HFFc6 (cell line): ENCODE measurements at regions not wholly inside any gene's neighbourhood (a gene's known extent, or its start where the extent isn't known, plus 50 kb on each side); places are given as distances from the start of the nearest gene placed in this dataset.

Source experiments
- DNase-seq: peaks from one replicate; pipeline ENCODE4 v3.0.0-alpha.2; 2018
- H3K27ac Mint-ChIP-seq: 2 replicates; pipeline ENCODE4 v1.8.0; 2020; ENCODE audit warnings: mild to moderate bottlenecking, mixed read lengths
- H3K27me3 Mint-ChIP-seq: 2 replicates; pipeline ENCODE4 v1.8.0; 2021; ENCODE audit warnings: mild to moderate bottlenecking, moderate library complexity, mixed read lengths; ENCODE audit not compliant: insufficient read depth
- H3K36me3 Mint-ChIP-seq: 2 replicates; pipeline ENCODE4 v1.8.0; 2021; ENCODE audit warnings: low read depth, mixed read lengths
- H3K4me1 Mint-ChIP-seq: 2 replicates; pipeline ENCODE4 v1.8.0; 2020; ENCODE audit warnings: low read depth, mixed read lengths
- H3K4me3 Mint-ChIP-seq: 2 replicates; pipeline ENCODE4 v1.8.0; 2020; ENCODE audit warnings: mild to moderate bottlenecking, moderate library complexity, mixed read lengths
- H3K9me3 Mint-ChIP-seq: 2 replicates; pipeline ENCODE4 v1.8.0; 2020; ENCODE audit warnings: mild to moderate bottlenecking, mixed read lengths
- TF ChIP-seq, protein P1 (sequence below): fragments of 200-600 bp; sonication (generic); IDR thresholded peaks from 2 replicates; pipeline ENCODE4 v1.5.0; 2021; ENCODE audit warnings: antibody characterized with exemption, mild to moderate bottlenecking

DNA sequence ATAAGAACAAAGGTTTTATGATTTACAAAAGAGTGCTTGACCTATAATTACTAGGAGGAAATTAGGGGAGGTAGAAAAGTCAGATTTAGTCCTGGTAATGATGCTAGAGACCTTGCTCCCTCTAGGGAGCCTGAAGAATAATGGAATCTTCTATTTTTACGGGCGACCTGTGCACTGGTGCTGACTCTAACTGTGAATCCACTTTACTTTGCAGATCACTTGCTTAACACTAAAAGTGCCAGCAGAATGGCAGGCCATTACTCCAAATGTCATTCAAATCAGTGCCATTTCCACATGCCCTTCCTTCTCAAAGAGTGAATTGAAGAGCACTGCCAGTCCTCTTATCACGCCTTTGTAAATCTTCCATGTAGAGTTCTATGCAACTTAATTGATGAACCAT, 359.4 kb upstream of the ARRDC3 start:
- no peak for DNase-seq
- Mint-ChIP-seq H3K4me1 (no peaks in the 10 kb centered on the region), H3K27me3 (no peaks in the 10 kb centered on the region; the same call in 1 of the 2 replicates), H3K4me3 (no peak overlapping the region), H3K36me3 (peaks cover 6% of the 10 kb centered on the region; the same call in 1 of the 2 replicates), H3K27ac (no peak overlapping the region), H3K9me3 (peaks cover 32% of the 10 kb centered on the region)
- TF ChIP-seq, protein P1, sequence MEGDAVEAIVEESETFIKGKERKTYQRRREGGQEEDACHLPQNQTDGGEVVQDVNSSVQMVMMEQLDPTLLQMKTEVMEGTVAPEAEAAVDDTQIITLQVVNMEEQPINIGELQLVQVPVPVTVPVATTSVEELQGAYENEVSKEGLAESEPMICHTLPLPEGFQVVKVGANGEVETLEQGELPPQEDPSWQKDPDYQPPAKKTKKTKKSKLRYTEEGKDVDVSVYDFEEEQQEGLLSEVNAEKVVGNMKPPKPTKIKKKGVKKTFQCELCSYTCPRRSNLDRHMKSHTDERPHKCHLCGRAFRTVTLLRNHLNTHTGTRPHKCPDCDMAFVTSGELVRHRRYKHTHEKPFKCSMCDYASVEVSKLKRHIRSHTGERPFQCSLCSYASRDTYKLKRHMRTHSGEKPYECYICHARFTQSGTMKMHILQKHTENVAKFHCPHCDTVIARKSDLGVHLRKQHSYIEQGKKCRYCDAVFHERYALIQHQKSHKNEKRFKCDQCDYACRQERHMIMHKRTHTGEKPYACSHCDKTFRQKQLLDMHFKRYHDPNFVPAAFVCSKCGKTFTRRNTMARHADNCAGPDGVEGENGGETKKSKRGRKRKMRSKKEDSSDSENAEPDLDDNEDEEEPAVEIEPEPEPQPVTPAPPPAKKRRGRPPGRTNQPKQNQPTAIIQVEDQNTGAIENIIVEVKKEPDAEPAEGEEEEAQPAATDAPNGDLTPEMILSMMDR, result no peak

DNA sequence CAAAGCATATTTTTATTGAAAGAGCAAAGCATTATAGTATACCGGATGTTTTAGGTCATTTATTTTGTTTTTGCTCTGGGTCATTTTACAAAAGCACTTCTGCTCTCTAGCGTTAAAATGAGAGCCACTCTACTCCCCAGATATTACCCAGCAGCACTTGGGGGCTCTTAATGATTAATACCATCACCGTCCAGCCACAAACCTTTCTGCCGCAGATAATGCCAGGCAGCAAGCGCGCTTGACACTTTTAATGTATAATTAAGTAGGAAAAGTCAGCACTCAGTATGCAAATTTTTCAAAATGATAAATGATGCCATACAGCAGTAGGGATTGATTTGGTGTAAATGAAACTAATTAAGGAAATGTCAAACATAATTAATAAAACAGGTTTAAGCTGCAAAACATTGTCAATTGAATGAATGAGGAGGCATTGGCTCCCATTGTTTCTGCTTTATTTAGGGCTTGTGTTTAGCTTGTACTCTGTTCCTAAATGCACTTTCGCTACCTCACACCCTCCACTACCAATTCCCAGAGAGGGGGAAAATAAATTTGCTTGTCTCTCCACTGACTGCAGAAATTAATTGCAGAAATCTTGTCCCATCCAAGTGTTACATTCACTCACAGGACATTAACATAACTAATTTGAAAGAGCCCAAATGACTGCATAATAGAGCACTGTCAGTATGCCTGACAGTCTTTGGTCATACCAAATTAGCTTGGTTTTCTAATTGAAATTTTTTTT, 358.8 kb upstream of the ARRDC3 start:
- DNase-seq, result no peak
- no peaks in the 10 kb centered on the region for H3K4me1 Mint-ChIP-seq
- H3K27me3 Mint-ChIP-seq, result no peaks in the 10 kb centered on the region; the same call in 1 of the 2 replicates
- H3K4me3 Mint-ChIP-seq, result no peak overlapping the region
- H3K36me3 Mint-ChIP-seq, result peaks cover 6% of the 10 kb centered on the region; the same call in 1 of the 2 replicates
- H3K9me3 Mint-ChIP-seq, result peaks cover 32% of the 10 kb centered on the region
- H3K27ac Mint-ChIP-seq, result no peak overlapping the region
- TF ChIP-seq, protein P1, result no peak

- Mint-ChIP-seq H3K36me3 (no peaks in the 10 kb centered on the region), H3K4me1 (no peaks in the 10 kb centered on the region), H3K27ac (no peak overlapping the region), H3K27me3 (no peaks in the 10 kb centered on the region), H3K4me3 (no peak overlapping the region), H3K9me3 (peaks cover 30% of the 10 kb centered on the region)
- TF ChIP-seq, protein P1, result no peak
- DNase-seq, result no peak
These were observed 346.9 kb upstream of the ARRDC3 start for GRCh38 chr5:91730026-91730425.

- Mint-ChIP-seq H3K36me3 (no peaks in the 10 kb centered on the region), H3K4me3 (no peak overlapping the region), H3K27me3 (no peaks in the 10 kb centered on the region), H3K9me3 (peaks cover 23% of the 10 kb centered on the region), H3K4me1 (no peaks in the 10 kb centered on the region), H3K27ac (no peak overlapping the region)
- TF ChIP-seq, protein P1, result no peak
- DNase-seq, result no peak
These were observed 344.3 kb upstream of the ARRDC3 start for GRCh38 chr5:91727463-91727862.

- Mint-ChIP-seq H3K4me1 (no peaks in the 10 kb centered on the region), H3K4me3 (no peak overlapping the region), H3K27ac (no peak overlapping the region), H3K36me3 (no peaks in the 10 kb centered on the region), H3K9me3 (peaks cover 26% of the 10 kb centered on the region), H3K27me3 (no peaks in the 10 kb centered on the region)
- TF ChIP-seq, protein P1, result no peak
- DNase-seq, result no peak
These were observed 339.8 kb upstream of the ARRDC3 start for GRCh38 chr5:91722736-91723467.
